Karpas-422 (cell line): ENCODE measurements at regions not wholly inside any gene's neighbourhood (a gene's known extent, or its start where the extent isn't known, plus 50 kb on each side); places are given as distances from the start of the nearest gene placed in this dataset.

ENCODE experiments used
- DNase-seq: peaks from one replicate; pipeline ENCODE4 v3.0.0-alpha.2; 2015
- H2AFZ ChIP-seq: fragments of 200-600 bp; sonication (generic); 2 replicates; pipeline ENCODE4 v1.6.1; 2014; ENCODE audit warnings: antibody characterized with exemption, low read length, mixed read lengths
- H3K27ac ChIP-seq: fragments of 200-600 bp; sonication (generic); 2 replicates; pipeline ENCODE4 v1.5.1; 2014; ENCODE audit warnings: mild to moderate bottlenecking, low read length, moderate library complexity
- H3K27me3 ChIP-seq: fragments of 200-600 bp; sonication (generic); 2 replicates; pipeline ENCODE4 v1.6.1; 2014; ENCODE audit warnings: low read length, mixed read lengths
- H3K36me3 ChIP-seq: fragments of 200-600 bp; sonication (generic); 2 replicates; pipeline ENCODE4 v1.6.1; 2014; ENCODE audit warnings: low read length, mixed read lengths; ENCODE audit not compliant: insufficient read depth
- H3K4me1 ChIP-seq: fragments of 200-600 bp; sonication (generic); 2 replicates; pipeline ENCODE4 v1.6.1; 2014; ENCODE audit warnings: mild to moderate bottlenecking, low read length, mixed read lengths
- H3K4me2 ChIP-seq: fragments of 200-600 bp; sonication (generic); 2 replicates; pipeline ENCODE4 v1.6.1; 2014; ENCODE audit warnings: low read length, low read depth, mild to moderate bottlenecking; ENCODE audit not compliant: poor library complexity, severe bottlenecking
- H3K4me3 ChIP-seq: fragments of 200-600 bp; sonication (generic); 2 replicates; pipeline ENCODE4 v1.5.1; 2014; ENCODE audit warnings: mild to moderate bottlenecking, antibody characterized with exemption, low read length, mixed read lengths
- H3K79me2 ChIP-seq: fragments of 200-600 bp; sonication (generic); 2 replicates; pipeline ENCODE4 v1.6.1; 2014; ENCODE audit warnings: mild to moderate bottlenecking, low read length, mixed read lengths
- H3K9ac ChIP-seq: fragments of 200-600 bp; sonication (generic); 2 replicates; pipeline ENCODE4 v1.6.0; 2014; ENCODE audit warnings: low read length
- H3K9me2 ChIP-seq: fragments of 200-600 bp; sonication (generic), shearing (Covaris generic); replicated peaks from 2 replicates; pipeline ENCODE4 v1.6.0; 2014; ENCODE audit warnings: mild to moderate bottlenecking, low read length, moderate library complexity; ENCODE audit not compliant: insufficient read depth
- H3K9me3 ChIP-seq: fragments of 300-700, 200-600 bp; sonication (generic); 2 replicates; pipeline ENCODE4 v1.6.1; 2014; ENCODE audit warnings: low read length, mixed read lengths
- H4K20me1 ChIP-seq: fragments of 200-600 bp; sonication (generic); 2 replicates; pipeline ENCODE4 v1.6.1; 2014; ENCODE audit warnings: mild to moderate bottlenecking, antibody characterized with exemption, low read length, low read depth; ENCODE audit not compliant: insufficient read depth

GRCh38 chr3:73243740-73244139 is 182.3 kb downstream of the EBLN2 start:
- Histone ChIP-seq H3K4me3 (no peak overlapping the region), H3K36me3 (no peaks in the 10 kb centered on the region), H3K27ac (no peak overlapping the region), H3K27me3 (no peaks in the 10 kb centered on the region), H3K9me3 (no peaks in the 10 kb centered on the region), H3K79me2 (no peaks in the 10 kb centered on the region), H4K20me1 (no peaks in the 10 kb centered on the region), H3K9me2 (no peaks in the 10 kb centered on the region), H3K4me2 (no peak overlapping the region), H3K4me1 (no peaks in the 10 kb centered on the region), H3K9ac (no peak overlapping the region), H2AFZ (no peak overlapping the region)
- no peak for DNase-seq

GRCh38 chr3:73245459-73245858 is 184.0 kb downstream of the EBLN2 start:
- Histone ChIP-seq H3K4me3 (no peak overlapping the region), H4K20me1 (no peaks in the 10 kb centered on the region), H3K9me3 (no peaks in the 10 kb centered on the region), H3K27ac (no peak overlapping the region), H2AFZ (no peak overlapping the region), H3K4me1 (no peaks in the 10 kb centered on the region), H3K36me3 (no peaks in the 10 kb centered on the region), H3K4me2 (no peak overlapping the region), H3K79me2 (no peaks in the 10 kb centered on the region), H3K9me2 (no peaks in the 10 kb centered on the region), H3K9ac (no peak overlapping the region), H3K27me3 (no peaks in the 10 kb centered on the region)
- DNase-seq, result no peak

GRCh38 chr3:73249047-73249446 is 187.6 kb downstream of the EBLN2 start:
- H3K4me1 ChIP-seq, result no peaks in the 10 kb centered on the region
- H2AFZ ChIP-seq, result no peak overlapping the region
- H4K20me1 ChIP-seq, result no peaks in the 10 kb centered on the region
- no peak overlapping the region for H3K27ac ChIP-seq
- H3K9ac ChIP-seq, result no peak overlapping the region
- no peaks in the 10 kb centered on the region for H3K9me2 ChIP-seq
- no peak for DNase-seq
- no peaks in the 10 kb centered on the region for H3K27me3 ChIP-seq
- H3K9me3 ChIP-seq, result no peaks in the 10 kb centered on the region
- H3K4me2 ChIP-seq, result no peak overlapping the region
- no peak overlapping the region for H3K4me3 ChIP-seq
- no peaks in the 10 kb centered on the region for H3K79me2 ChIP-seq
- no peaks in the 10 kb centered on the region for H3K36me3 ChIP-seq

- Histone ChIP-seq H3K36me3 (no peaks in the 10 kb centered on the region), H3K9me2 (no peaks in the 10 kb centered on the region), H2AFZ (no peak overlapping the region), H3K4me3 (no peak overlapping the region), H3K4me2 (no peak overlapping the region), H3K27me3 (no peaks in the 10 kb centered on the region), H3K27ac (no peak overlapping the region), H4K20me1 (no peaks in the 10 kb centered on the region), H3K9me3 (no peaks in the 10 kb centered on the region), H3K4me1 (no peaks in the 10 kb centered on the region), H3K79me2 (no peaks in the 10 kb centered on the region), H3K9ac (no peak overlapping the region)
- no peak for DNase-seq
Observed at GRCh38 chr3:73254062-73254461, 192.6 kb downstream of the EBLN2 start.

- no peak overlapping the region for H3K27ac ChIP-seq
- no peak overlapping the region for H3K9ac ChIP-seq
- H2AFZ ChIP-seq, result no peak overlapping the region
- DNase-seq, result no peak
- H3K4me2 ChIP-seq, result no peak overlapping the region
- no peaks in the 10 kb centered on the region for H4K20me1 ChIP-seq
- H3K4me1 ChIP-seq, result no peaks in the 10 kb centered on the region
- H3K9me3 ChIP-seq, result no peaks in the 10 kb centered on the region
- no peaks in the 10 kb centered on the region for H3K36me3 ChIP-seq
- no peak overlapping the region for H3K4me3 ChIP-seq
- no peaks in the 10 kb centered on the region for H3K9me2 ChIP-seq
- no peaks in the 10 kb centered on the region for H3K27me3 ChIP-seq
- H3K79me2 ChIP-seq, result no peaks in the 10 kb centered on the region
Observed at GRCh38 chr3:73255609-73256029, 194.2 kb downstream of the EBLN2 start.

GRCh38 chr3:73257186-73257585 is 195.7 kb downstream of the EBLN2 start:
- Histone ChIP-seq H4K20me1 (no peaks in the 10 kb centered on the region), H3K4me2 (no peak overlapping the region), H3K9me3 (no peaks in the 10 kb centered on the region), H3K4me1 (no peaks in the 10 kb centered on the region), H3K27me3 (no peaks in the 10 kb centered on the region), H3K9me2 (no peaks in the 10 kb centered on the region), H3K27ac (no peak overlapping the region), H3K36me3 (no peaks in the 10 kb centered on the region), H3K79me2 (no peaks in the 10 kb centered on the region), H2AFZ (no peak overlapping the region), H3K4me3 (no peak overlapping the region), H3K9ac (no peak overlapping the region)
- no peak for DNase-seq

- Histone ChIP-seq H4K20me1 (no peaks in the 10 kb centered on the region), H3K27me3 (no peaks in the 10 kb centered on the region), H3K79me2 (no peaks in the 10 kb centered on the region), H3K9ac (no peak overlapping the region), H3K27ac (no peak overlapping the region), H3K4me2 (no peak overlapping the region), H3K4me3 (no peak overlapping the region), H3K36me3 (no peaks in the 10 kb centered on the region), H3K9me2 (no peaks in the 10 kb centered on the region), H3K4me1 (no peaks in the 10 kb centered on the region), H3K9me3 (no peaks in the 10 kb centered on the region), H2AFZ (no peak overlapping the region)
- DNase-seq, result peak; percentile 26
Observed at GRCh38 chr3:73258057-73258456, 196.6 kb downstream of the EBLN2 start.

- Histone ChIP-seq H4K20me1 (no peaks in the 10 kb centered on the region), H2AFZ (no peak overlapping the region), H3K36me3 (no peaks in the 10 kb centered on the region), H3K27me3 (no peaks in the 10 kb centered on the region), H3K4me1 (no peaks in the 10 kb centered on the region), H3K9ac (no peak overlapping the region), H3K9me3 (no peaks in the 10 kb centered on the region), H3K79me2 (no peaks in the 10 kb centered on the region), H3K9me2 (no peaks in the 10 kb centered on the region), H3K27ac (no peak overlapping the region), H3K4me3 (no peak overlapping the region), H3K4me2 (no peak overlapping the region)
- DNase-seq, result no peak
Observed at GRCh38 chr3:73259291-73259690, 197.8 kb downstream of the EBLN2 start.

GRCh38 chr3:73259856-73260255 is 198.4 kb downstream of the EBLN2 start:
- Histone ChIP-seq H3K36me3 (no peaks in the 10 kb centered on the region), H3K4me3 (no peak overlapping the region), H3K9me3 (no peaks in the 10 kb centered on the region), H3K9ac (no peak overlapping the region), H4K20me1 (no peaks in the 10 kb centered on the region), H2AFZ (no peak overlapping the region), H3K4me1 (no peaks in the 10 kb centered on the region), H3K79me2 (no peaks in the 10 kb centered on the region), H3K27ac (no peak overlapping the region), H3K4me2 (no peak overlapping the region), H3K9me2 (no peaks in the 10 kb centered on the region), H3K27me3 (no peaks in the 10 kb centered on the region)
- DNase-seq, result no peak
